ENCODE measurements at regions not wholly inside any gene's neighbourhood (a gene's known extent, or its start where the extent isn't known, plus 50 kb on each side); places are given as distances from the start of the nearest gene placed in this dataset.

- Histone ChIP-seq H3K23me2 (ENCODE audit: low read depth, low read length) (no peaks in the 10 kb centered on the region), H2BK5ac (ENCODE audit: low read depth, low read length) (no peak overlapping the region), H2BK12ac (ENCODE audit: low read depth, low read length) (no peak overlapping the region), H3K23ac (ENCODE audit: insufficient read length) (no peak overlapping the region), H3K4me1 (replicated peaks in 1 of 4; ENCODE audit: control insufficient read depth in 3 of 4, insufficient read depth in 4 of 4, low read length in 3 of 4) (no peaks in the 10 kb centered on the region), H3K36me3 (ENCODE audit: control insufficient read depth in 2 of 4, insufficient read depth in 4 of 4, low read length in 3 of 4) (no peaks in the 10 kb centered on the region), H4K8ac (ENCODE audit: extremely low read depth, insufficient read depth, low read length) (no peak overlapping the region), H2BK120ac (replicated peaks; ENCODE audit: low read depth, low read length) (no peak overlapping the region), H4K91ac (replicated peaks; ENCODE audit: insufficient read length, low read length) (no peak overlapping the region), H3K27me3 (replicated peaks in 1 of 4; ENCODE audit: control insufficient read depth in 3 of 4, extremely low read depth in 1 of 4, insufficient read depth in 3 of 4, low read length in 3 of 4) (peaks cover 14 to 30% (median 21%) of the 10 kb centered on the region in 4 experiments), H3K27ac (ENCODE audit: low read depth, low read length) (no peak overlapping the region), H3K4me2 (ENCODE audit: insufficient read depth in 1 of 2, low read depth in 2 of 2, low read length in 2 of 2) (no peak overlapping the region), H3K14ac (ENCODE audit: insufficient read length) (no peak overlapping the region), H2AFZ (ENCODE audit: low read length) (no peak overlapping the region), H3K79me1 (ENCODE audit: low read depth, low read length) (no peaks in the 10 kb centered on the region), H3K9ac (replicated peaks in 1 of 4; ENCODE audit: extremely low read depth in 1 of 4, low read depth in 3 of 4, low read length in 3 of 4) (no peak overlapping the region), H4K20me1 (replicated peaks in 1 of 2; ENCODE audit: control insufficient read depth in 1 of 2, insufficient read depth in 2 of 2, low read length in 2 of 2) (no peaks in the 10 kb centered on the region), H2BK15ac (ENCODE audit: low read length) (no peak overlapping the region), H3K4me3 (ENCODE audit: extremely low read depth in 1 of 4, insufficient read depth in 2 of 4, low read depth in 3 of 4, low read length in 4 of 4) (no peak overlapping the region), H3K56ac (replicated peaks; ENCODE audit: insufficient read length, low read depth, low read length) (no peak overlapping the region), H3K4ac (replicated peaks; ENCODE audit: insufficient read length, low read depth, low read length) (no peak overlapping the region), H3K9me3 (ENCODE audit: insufficient read depth in 2 of 2, low read depth in 1 of 2, low read length in 1 of 2) (no peaks in the 10 kb centered on the region), H2AK5ac (ENCODE audit: low read depth, low read length) (no peak overlapping the region), H3K79me2 (ENCODE audit: control insufficient read depth in 1 of 2, insufficient read depth in 2 of 2, low read length in 2 of 2) (no peaks in the 10 kb centered on the region), H4K5ac (ENCODE audit: insufficient read length, low read depth, low read length) (no peak overlapping the region), H2BK20ac (ENCODE audit: low read length) (no peak overlapping the region), H3K18ac (ENCODE audit: extremely low read depth, low read length) (no peak overlapping the region)
- FAIRE-seq (no peak), DNase-seq (ENCODE audit: low read depth in 1 of 2, low spot score in 2 of 2) (no peak)
- POLR2A ChIA-PET (ENCODE audit: partially characterized antibody), result no interaction called here
- CTCF ChIA-PET (ENCODE audit: partially characterized antibody), result interaction anchor here (0.6 to 0.7 kb wide), 2 partner anchors 94 to 773 kb away, joined by 3 read pairs; no protein-coding TSS in a partner anchor
- WGBS, 2 experiments (ENCODE audit: extremely low coverage in 1 of 2, insufficient coverage in 1 of 2, insufficient read length in 1 of 2, insufficient replicate concordance in 2 of 2, low coverage in 1 of 2, low lambda C conversion rate in 2 of 2, missing lambda C conversion rate in 1 of 2), result 100% methylated on average over 2 of the region's 2 CpGs; no CpG with 5 or more reads in 1 of the 2 experiments
- no peak for TF ChIP-seq BCL11A (IDR thresholded peaks at IDR 0.05; ENCODE audit: low read depth in 2 of 2, low read length in 2 of 2)
Observed at GRCh38 chr6:66376001-66376400, 669.0 kb upstream of the EYS start.

Data from H1 (cell line).